PFSK-1 (cell line): ENCODE measurements at regions not wholly inside any gene's neighbourhood (a gene's known extent, or its start where the extent isn't known, plus 50 kb on each side); places are given as distances from the start of the nearest gene placed in this dataset.

Experiments used
- POLR2AphosphoS5 ChIP-seq: IDR thresholded peaks from 2 replicates; pipeline ENCODE4 v1.6.1; 2012; ENCODE audit warnings: low read depth, mild to moderate bottlenecking, control low read depth, low read length, moderate library complexity
- SIN3A ChIP-seq: IDR thresholded peaks from 2 replicates; pipeline ENCODE4 v1.6.1; 2012; ENCODE audit warnings: mild to moderate bottlenecking, low read length, moderate library complexity, borderline replicate concordance; ENCODE audit not compliant: insufficient read depth
- TAF1 ChIP-seq: IDR thresholded peaks from 2 replicates; pipeline ENCODE4 v1.6.1; 2012; ENCODE audit warnings: low read length, control low read depth, borderline replicate concordance; ENCODE audit not compliant: insufficient read depth
- TF ChIP-seq, protein P1 (sequence below), 2 experiments: IDR thresholded peaks; 2 replicates each; pipeline versions ENCODE4 v1.6.1 to v1.8.0; 2011 to 2012; ENCODE audit warnings: low read depth in 2 of 2, low read length in 2 of 2, control low read depth in 1 of 2, inconsistent platforms in 1 of 2, mild to moderate bottlenecking in 1 of 2, moderate library complexity in 1 of 2; ENCODE audit not compliant: insufficient read depth in 1 of 2

DNA sequence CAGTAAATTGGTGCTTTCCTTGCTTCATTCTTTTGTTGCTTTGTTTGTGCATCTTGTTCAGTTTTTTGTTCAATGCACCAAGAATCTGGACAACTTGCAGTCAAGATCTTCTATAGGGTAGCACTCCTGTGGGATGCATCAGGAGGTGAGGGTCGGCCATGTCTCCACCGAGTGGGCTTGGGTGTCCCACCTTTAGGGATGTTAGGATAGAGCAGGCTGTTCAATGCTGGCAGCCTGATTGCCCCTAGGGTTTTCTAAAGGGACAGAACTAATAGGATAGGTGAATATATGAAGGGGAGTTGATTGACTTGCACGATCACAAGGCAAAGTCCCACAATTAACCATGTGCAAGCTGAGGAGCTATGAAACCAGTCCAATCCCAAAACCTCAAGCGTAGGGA is 109.9 kb downstream of the GLRX3 start:
- TF ChIP-seq POLR2AphosphoS5 (no peak), SIN3A (no peak), TAF1 (no peak)
- TF ChIP-seq, protein P1, sequence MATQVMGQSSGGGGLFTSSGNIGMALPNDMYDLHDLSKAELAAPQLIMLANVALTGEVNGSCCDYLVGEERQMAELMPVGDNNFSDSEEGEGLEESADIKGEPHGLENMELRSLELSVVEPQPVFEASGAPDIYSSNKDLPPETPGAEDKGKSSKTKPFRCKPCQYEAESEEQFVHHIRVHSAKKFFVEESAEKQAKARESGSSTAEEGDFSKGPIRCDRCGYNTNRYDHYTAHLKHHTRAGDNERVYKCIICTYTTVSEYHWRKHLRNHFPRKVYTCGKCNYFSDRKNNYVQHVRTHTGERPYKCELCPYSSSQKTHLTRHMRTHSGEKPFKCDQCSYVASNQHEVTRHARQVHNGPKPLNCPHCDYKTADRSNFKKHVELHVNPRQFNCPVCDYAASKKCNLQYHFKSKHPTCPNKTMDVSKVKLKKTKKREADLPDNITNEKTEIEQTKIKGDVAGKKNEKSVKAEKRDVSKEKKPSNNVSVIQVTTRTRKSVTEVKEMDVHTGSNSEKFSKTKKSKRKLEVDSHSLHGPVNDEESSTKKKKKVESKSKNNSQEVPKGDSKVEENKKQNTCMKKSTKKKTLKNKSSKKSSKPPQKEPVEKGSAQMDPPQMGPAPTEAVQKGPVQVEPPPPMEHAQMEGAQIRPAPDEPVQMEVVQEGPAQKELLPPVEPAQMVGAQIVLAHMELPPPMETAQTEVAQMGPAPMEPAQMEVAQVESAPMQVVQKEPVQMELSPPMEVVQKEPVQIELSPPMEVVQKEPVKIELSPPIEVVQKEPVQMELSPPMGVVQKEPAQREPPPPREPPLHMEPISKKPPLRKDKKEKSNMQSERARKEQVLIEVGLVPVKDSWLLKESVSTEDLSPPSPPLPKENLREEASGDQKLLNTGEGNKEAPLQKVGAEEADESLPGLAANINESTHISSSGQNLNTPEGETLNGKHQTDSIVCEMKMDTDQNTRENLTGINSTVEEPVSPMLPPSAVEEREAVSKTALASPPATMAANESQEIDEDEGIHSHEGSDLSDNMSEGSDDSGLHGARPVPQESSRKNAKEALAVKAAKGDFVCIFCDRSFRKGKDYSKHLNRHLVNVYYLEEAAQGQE (IDR thresholded peaks at IDR 0.05; ENCODE audit: insufficient read depth in 1 of 2, low read depth in 2 of 2, low read length in 2 of 2) = no peak
